Frontal cortex (tissue), 4 donors: ENCODE measurements at regions not wholly inside any gene's neighbourhood (a gene's known extent, or its start where the extent isn't known, plus 50 kb on each side); places are given as distances from the start of the nearest gene placed in this dataset.
A peak's percentile ranks its signal among the peaks of the same experiment; 100 is the strongest.

Source experiments
- DNase-seq, 2 donors: peaks; one replicate each; pipeline ENCODE4 v3.0.0; 2012; ENCODE audit warnings: low spot score in 2 of 2
- FAIRE-seq: peaks from 2 replicates; lab custom pipeline; 2012; peaks lifted over from hg19 to GRCh38; lab: Jason Lieb, UNC
- small RNA-seq: library from RNA; depleted of rRNA; stranded (forward); fragments of <200 nt; gene quantifications from one replicate; pipeline ENCODE3, GENCODE V24; 2014
- donor health status: control.
- donor health status: control.
- donor health status: control.

- DNase-seq (no peak), FAIRE-seq (no peak)
Observed at GRCh38 chr1:34682452-34683223, 72.2 kb upstream of the GJB5 start.

DNA sequence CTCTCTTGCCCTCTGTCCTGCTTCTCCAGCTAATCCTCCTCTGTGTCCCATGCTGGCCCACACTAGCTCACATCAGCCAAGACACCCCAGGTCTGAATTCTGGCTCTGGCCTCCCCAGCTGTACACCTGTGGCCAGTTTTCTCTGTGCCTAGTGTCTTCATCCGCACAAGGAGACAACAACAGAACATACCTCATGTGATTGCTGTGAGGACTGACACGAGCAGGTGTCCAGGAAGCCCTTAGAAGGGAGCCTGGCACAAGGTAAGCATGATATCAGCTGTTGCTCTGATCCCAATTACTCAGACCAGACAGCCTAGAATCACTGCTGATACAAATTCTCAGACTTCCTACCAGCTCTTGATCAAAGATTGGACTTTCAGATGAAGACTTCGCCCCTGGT is 71.2 kb upstream of the GJB5 start:
- DNase-seq: no peak
- FAIRE-seq: no peak

GRCh38 chr1:34684266-34684665 is 70.6 kb upstream of the GJB5 start:
- DNase-seq (peak in 1 of 2 donors; percentile 28), FAIRE-seq (no peak)

DNA sequence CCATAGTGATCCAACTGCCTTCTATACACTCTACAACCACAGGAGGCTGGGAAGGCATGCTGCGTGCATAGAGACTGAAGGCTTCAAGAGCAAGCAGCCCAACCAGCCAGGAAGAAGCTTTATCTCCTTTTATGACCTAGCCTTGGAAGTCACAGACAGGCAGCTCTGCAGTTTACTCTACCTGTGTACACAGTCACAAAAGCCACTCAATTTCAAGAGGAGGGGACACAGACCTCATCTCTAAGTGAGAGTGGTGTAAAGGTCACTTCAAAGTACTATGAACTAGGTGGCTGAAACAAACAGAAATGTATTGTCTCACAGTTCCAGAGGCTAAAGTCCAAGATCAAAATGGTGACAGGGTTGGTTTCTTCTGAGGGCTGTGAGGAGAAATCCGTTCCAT is 69.6 kb upstream of the GJB5 start:
- FAIRE-seq: no peak
- DNase-seq: no peak

- FAIRE-seq: no peak
- DNase-seq: no peak
Observed at GRCh38 chr1:34686531-34686930, 68.3 kb upstream of the GJB5 start.

DNA sequence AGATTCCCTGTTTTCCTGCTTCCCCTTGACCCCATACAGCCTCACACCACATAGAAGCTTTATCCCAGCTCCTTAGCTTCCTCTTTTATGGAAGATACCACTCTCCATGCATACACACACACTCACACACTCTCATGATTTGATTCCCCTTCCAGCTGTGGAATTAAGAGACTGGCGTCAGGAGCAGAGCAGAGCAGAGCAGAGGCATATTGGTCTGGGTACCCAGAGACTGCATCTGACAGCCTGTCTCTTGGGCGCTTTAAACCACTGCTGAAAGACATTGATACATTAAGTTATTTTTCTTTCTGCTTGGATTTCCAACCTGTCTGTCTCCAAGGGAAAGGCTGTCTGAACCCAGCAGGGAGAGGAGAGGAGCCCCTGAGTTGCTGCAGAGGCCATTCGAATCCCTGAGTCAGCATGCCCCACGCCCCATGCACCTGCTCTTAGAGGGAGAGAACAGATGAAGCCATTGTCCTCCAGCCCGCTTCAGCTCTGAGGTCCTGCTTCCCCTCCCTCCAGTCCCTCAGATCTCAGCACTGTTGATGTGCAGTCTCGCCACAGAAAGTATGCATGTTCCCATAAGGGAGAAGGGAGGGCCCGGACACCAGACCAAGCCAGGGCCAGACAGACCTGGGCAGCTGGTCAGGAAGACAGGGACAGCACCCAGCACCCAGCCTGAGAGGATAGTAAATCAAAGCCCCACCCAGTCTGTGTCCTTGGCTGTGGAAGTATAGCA is 66.7 kb upstream of the GJB5 start:
- DNase-seq (no peak), FAIRE-seq (no peak)

DNA sequence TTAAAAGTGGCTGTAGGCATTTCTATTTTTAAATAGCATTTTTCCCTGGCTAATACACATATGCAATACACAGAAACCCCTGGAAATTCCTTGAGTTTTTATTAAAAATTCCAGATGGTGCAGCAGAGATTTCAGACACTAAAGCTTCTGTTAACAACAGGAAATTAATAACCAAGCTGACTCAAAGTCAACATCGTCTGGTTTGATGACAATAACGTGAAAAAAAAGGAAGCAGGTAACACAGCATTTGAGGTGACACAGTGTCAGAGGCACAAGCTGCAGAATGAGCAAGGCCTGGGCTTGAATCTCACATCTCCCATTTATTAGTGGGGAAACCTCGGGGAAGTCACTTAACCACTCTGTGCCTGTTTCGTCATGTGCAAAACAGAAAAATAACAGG is 64.6 kb upstream of the GJB5 start:
- FAIRE-seq (no peak), DNase-seq (no peak)

- FAIRE-seq (no peak), DNase-seq (no peak)
Observed at GRCh38 chr1:34693081-34693480, 61.8 kb upstream of the GJB5 start.

- DNase-seq (no peak), FAIRE-seq (no peak)
Observed at GRCh38 chr1:34694383-34694782, 60.5 kb upstream of the GJB5 start.

DNA sequence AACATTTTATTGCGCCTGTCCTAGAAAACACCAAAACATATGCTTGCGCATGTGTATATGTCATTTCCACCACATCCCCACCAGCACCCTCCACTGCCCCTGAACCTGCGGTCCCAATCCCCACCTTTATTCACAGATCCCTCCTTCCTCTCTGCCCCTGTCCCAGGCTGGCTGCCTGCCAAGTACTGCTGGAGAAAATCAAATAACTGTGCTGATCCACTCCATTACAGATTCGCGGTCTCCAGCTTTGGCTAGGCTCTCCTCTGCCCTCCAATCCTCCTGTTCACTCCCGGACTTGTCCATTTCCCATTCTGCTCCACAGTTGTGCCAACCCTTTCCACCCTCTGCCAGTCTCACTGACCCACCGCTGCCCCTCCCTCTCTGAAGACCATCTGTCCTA is 59.3 kb upstream of the GJB5 start:
- DNase-seq (no peak), FAIRE-seq (no peak)

DNA sequence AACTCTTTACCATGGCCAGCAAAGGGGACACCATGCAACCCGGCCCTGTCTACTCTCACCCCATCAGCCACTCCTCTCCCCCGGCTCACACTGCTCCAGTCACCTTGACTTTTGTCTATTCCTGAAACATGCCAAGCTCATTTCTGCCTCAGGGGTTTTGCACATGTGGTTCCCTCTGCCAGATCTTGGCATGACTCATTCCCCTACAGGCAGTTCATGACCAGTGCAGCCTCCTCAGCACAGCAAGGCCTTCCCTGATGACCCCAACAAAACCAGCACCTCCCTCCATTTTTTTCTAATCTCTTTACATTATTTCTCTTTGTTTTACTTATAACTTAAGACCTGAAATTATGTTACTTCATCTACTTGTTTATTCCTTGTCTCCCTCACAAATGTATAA is 58.6 kb upstream of the GJB5 start:
- DNase-seq: no peak
- no peak for FAIRE-seq

DNA sequence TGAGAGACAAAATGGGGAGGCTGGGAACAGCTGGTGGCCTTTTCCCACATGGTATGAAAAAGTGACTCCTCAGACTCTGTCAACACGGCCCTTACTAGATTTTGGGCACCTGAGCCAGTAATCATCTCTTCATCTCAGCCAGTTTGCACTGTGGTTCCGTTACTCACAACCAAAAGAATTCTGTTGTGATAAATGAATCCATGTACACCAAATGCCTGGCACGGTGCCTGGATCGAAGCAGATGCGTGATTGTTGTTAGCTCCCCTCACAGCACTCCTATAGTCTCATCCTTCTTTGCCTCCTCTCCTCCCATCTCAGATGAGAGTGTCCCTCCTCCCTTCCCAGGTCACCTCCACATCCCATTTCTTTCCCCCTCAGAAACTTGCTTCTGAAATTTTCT is 57.9 kb upstream of the GJB5 start:
- DNase-seq (no peak), FAIRE-seq (no peak)

- FAIRE-seq: no peak
Observed at GRCh38 chr1:34697818-34698217, 57.0 kb upstream of the GJB5 start.

DNA sequence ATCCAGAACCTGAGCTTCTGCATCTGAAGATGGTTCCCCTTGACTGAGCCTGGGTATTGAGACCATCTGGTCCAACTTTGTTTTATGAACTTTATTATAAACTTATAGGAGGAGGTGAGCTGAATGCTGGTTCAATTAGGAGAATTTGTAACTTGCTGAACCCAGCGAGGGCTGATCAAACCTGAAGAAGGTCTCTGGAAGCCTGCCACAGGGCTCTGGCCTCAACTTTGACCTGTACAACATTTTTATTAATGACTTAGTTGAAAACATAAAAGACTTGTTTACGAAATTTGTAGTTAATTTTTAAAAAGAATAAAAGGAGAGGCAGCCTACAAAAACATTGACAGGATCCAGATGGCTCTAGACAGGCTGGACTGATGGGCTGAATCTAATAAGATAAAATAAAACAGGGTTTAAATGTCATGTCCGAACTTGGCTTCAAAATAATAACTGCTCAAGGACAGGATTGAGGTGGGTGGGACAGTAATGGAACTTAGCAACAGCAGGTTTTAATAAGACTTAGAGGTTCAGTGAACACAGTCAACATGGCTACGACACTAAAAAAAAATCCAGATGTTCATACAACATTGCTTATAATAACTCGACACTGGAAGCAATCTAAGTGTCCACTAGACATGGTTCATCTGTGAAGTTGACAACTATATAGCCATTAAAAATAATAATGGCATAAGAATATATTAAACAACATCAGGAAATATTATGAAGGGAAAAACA is 53.4 kb upstream of the GJB5 start:
- FAIRE-seq: no peak
- no peak for DNase-seq

More at GRCh38 chr1:34697818-34698217, 57.0 kb upstream of the GJB5 start:
- no peak for DNase-seq

Small RNA genes lying in the stretch of these regions (small RNA-seq; reads per million reads assigned to genes)
- gene MIR552: 0.10 reads per million
